H9 (cell line): ENCODE measurements at regions not wholly inside any gene's neighbourhood (a gene's known extent, or its start where the extent isn't known, plus 50 kb on each side); places are given as distances from the start of the nearest gene placed in this dataset.

ENCODE experiments used
- DNase-seq: peaks from one replicate; pipeline ENCODE4 v3.0.0-alpha.2; 2017
- H2AFZ ChIP-seq: one replicate; pipeline ENCODE4 v1.6.1; 2013; ENCODE audit warnings: mild to moderate bottlenecking, low read length, control low read depth, moderate library complexity
- H2AK5ac ChIP-seq: 2 replicates; pipeline ENCODE4 v1.6.1; 2013; ENCODE audit warnings: low read length, control low read depth, mixed read lengths; ENCODE audit not compliant: insufficient read length
- H2BK120ac ChIP-seq: one replicate; pipeline ENCODE4 v1.6.1; 2013; ENCODE audit warnings: low read depth, mild to moderate bottlenecking, low read length, control low read depth, inconsistent platforms; ENCODE audit not compliant: poor library complexity, severe bottlenecking
- H2BK12ac ChIP-seq: 2 replicates; pipeline ENCODE4 v1.6.1; 2013; ENCODE audit warnings: low read length, control low read depth, mixed read lengths, low read depth; ENCODE audit not compliant: insufficient read length
- H2BK15ac ChIP-seq: 2 replicates; pipeline ENCODE4 v1.6.1; 2013; ENCODE audit warnings: low read depth, low read length, control low read depth
- H2BK20ac ChIP-seq: one replicate; pipeline ENCODE4 v1.6.1; 2013; ENCODE audit warnings: low read depth, mild to moderate bottlenecking, low read length, control low read depth, inconsistent platforms; ENCODE audit not compliant: poor library complexity, severe bottlenecking
- H2BK5ac ChIP-seq: 2 replicates; pipeline ENCODE4 v1.6.1; 2013; ENCODE audit warnings: low read length, control low read depth, mixed read lengths; ENCODE audit not compliant: insufficient read length
- H3K14ac ChIP-seq: 2 replicates; pipeline ENCODE4 v1.6.1; 2013; ENCODE audit warnings: low read length, control low read depth; ENCODE audit not compliant: insufficient read depth
- H3K18ac ChIP-seq: 2 replicates; pipeline ENCODE4 v1.6.1; 2013; ENCODE audit warnings: low read depth, mild to moderate bottlenecking, mixed read lengths, low read length, control low read depth; ENCODE audit not compliant: insufficient read length
- H3K23ac ChIP-seq: 2 replicates; pipeline ENCODE4 v1.6.1; 2013; ENCODE audit warnings: low read length, control low read depth, mixed read lengths, low read depth; ENCODE audit not compliant: insufficient read length
- H3K23me2 ChIP-seq: 2 replicates; pipeline ENCODE4 v1.6.1; 2013; ENCODE audit warnings: low read depth, mild to moderate bottlenecking, mixed read lengths, low read length, control low read depth; ENCODE audit not compliant: insufficient read length, poor library complexity, severe bottlenecking
- H3K27ac ChIP-seq: 2 replicates; pipeline ENCODE4 v1.5.1; 2013; ENCODE audit warnings: low read length, control low read depth, mixed read lengths, low read depth; ENCODE audit not compliant: insufficient read length
- H3K27me3 ChIP-seq: 2 replicates; pipeline ENCODE4 v1.6.1; 2013; ENCODE audit warnings: low read length, control low read depth, inconsistent platforms; ENCODE audit not compliant: insufficient read depth
- H3K4ac ChIP-seq: 2 replicates; pipeline ENCODE4 v1.6.1; 2013; ENCODE audit warnings: low read depth, mild to moderate bottlenecking, control low read depth, inconsistent platforms, low read length, moderate library complexity
- H3K4me1 ChIP-seq: 2 replicates; pipeline ENCODE4 v1.6.1; 2013; ENCODE audit warnings: low read length, control low read depth, inconsistent platforms; ENCODE audit not compliant: insufficient read depth
- H3K4me2 ChIP-seq: 2 replicates; pipeline ENCODE4 v1.6.1; 2013; ENCODE audit warnings: low read length, control low read depth, mixed read lengths; ENCODE audit not compliant: insufficient read length, insufficient read depth
- H3K56ac ChIP-seq: 2 replicates; pipeline ENCODE4 v1.6.1; 2013; ENCODE audit warnings: low read depth, mild to moderate bottlenecking, mixed read lengths, low read length, control low read depth; ENCODE audit not compliant: insufficient read length
- H3K79me1 ChIP-seq: 2 replicates; pipeline ENCODE4 v1.6.1; 2013; ENCODE audit warnings: low read depth, mild to moderate bottlenecking, moderate library complexity, low read length, control low read depth, inconsistent platforms; ENCODE audit not compliant: insufficient read depth, poor library complexity, severe bottlenecking
- H3K79me2 ChIP-seq: 2 replicates; pipeline ENCODE4 v1.6.1; 2013; ENCODE audit warnings: low read length, control low read depth, inconsistent platforms; ENCODE audit not compliant: insufficient read depth
- H3K9ac ChIP-seq: 2 replicates; pipeline ENCODE4 v1.6.1; 2013; ENCODE audit warnings: low read length, control low read depth, mixed read lengths; ENCODE audit not compliant: insufficient read length; ENCODE audit errors: extremely low read depth
- H3K9me3 ChIP-seq: one replicate; pipeline ENCODE4 v1.6.1; 2013; ENCODE audit warnings: low read depth, low read length, inconsistent platforms; ENCODE audit not compliant: control insufficient read depth
- H3T11ph ChIP-seq: one replicate; pipeline ENCODE4 v1.6.1; 2013; ENCODE audit warnings: mild to moderate bottlenecking, low read length, control low read depth, inconsistent platforms
- H4K20me1 ChIP-seq: one replicate; pipeline ENCODE4 v1.6.1; 2013; ENCODE audit not compliant: control insufficient read depth, insufficient read length, insufficient read depth
- H4K5ac ChIP-seq: 2 replicates; pipeline ENCODE4 v1.6.1; 2013; ENCODE audit warnings: low read depth, mild to moderate bottlenecking, mixed read lengths, low read length, control low read depth; ENCODE audit not compliant: insufficient read length
- H4K8ac ChIP-seq: replicated peaks from 2 replicates; pipeline ENCODE4 v1.6.1; 2013; ENCODE audit warnings: low read length, control low read depth, mixed read lengths, low read depth; ENCODE audit not compliant: insufficient read length
- H4K91ac ChIP-seq: 2 replicates; pipeline ENCODE4 v1.6.1; 2013; ENCODE audit warnings: low read depth, mild to moderate bottlenecking, moderate library complexity, mixed read lengths, low read length, control low read depth; ENCODE audit not compliant: insufficient read length
- H3K27ac Mint-ChIP-seq, 3 experiments: 2 replicates in 2 of 3; 3 replicates in 1 of 3; pipeline ENCODE4 v1.8.0; 2020 to 2021; ENCODE audit warnings: mixed read lengths in 3 of 3, mild to moderate bottlenecking in 1 of 3, moderate library complexity in 1 of 3
- H3K27me3 Mint-ChIP-seq: 2 replicates; pipeline ENCODE4 v1.8.0; 2021; ENCODE audit warnings: low read depth, mild to moderate bottlenecking, moderate library complexity, mixed read lengths
- H3K36me3 Mint-ChIP-seq, 3 experiments: 2 replicates in 2 of 3; 3 replicates in 1 of 3; pipeline ENCODE4 v1.8.0; 2020 to 2021; ENCODE audit warnings: low read depth in 3 of 3, mixed read lengths in 3 of 3; ENCODE audit not compliant: insufficient read depth in 1 of 3
- H3K4me1 Mint-ChIP-seq, 2 experiments: 2 replicates each; pipeline ENCODE4 v1.8.0; 2020; ENCODE audit warnings: mixed read lengths in 2 of 2
- H3K4me3 Mint-ChIP-seq, 2 experiments: 2 replicates in 1 of 2; 3 replicates in 1 of 2; pipeline ENCODE4 v1.8.0; 2020 to 2021; ENCODE audit warnings: mild to moderate bottlenecking in 2 of 2, mixed read lengths in 2 of 2, moderate library complexity in 1 of 2
- H3K9me3 Mint-ChIP-seq, 2 experiments: 2 replicates in 1 of 2; 3 replicates in 1 of 2; pipeline ENCODE4 v1.8.0; 2020; ENCODE audit warnings: mild to moderate bottlenecking in 2 of 2, mixed read lengths in 2 of 2, moderate library complexity in 1 of 2
- CTCF ChIP-seq: fragments of 200-600 bp; sonication (generic); conservative IDR thresholded peaks from 3 replicates; pipeline ENCODE4 v1.8.0; 2021; ENCODE audit warnings: antibody characterized with exemption, mild to moderate bottlenecking
- WGBS: extraction: QIAGEN DNeasy Blood & Tissue Kit; methylation state at CpG from one replicate; pipeline ENCODE4 v1.1.7; 2013; ENCODE audit warnings: missing lambda C conversion rate, low lambda C conversion rate, mixed read lengths; ENCODE audit not compliant: insufficient read length; ENCODE audit errors: extremely low coverage; 5-methylcytosine and 5-hydroxymethylcytosine counted together

GRCh38 chr10:9656996-9657395 lies 1360.7 kb upstream of the CELF2 start:
- no peak overlapping the region for H2BK5ac ChIP-seq
- DNase-seq: no peak
- no peaks in the 10 kb centered on the region for H3K4me1 Mint-ChIP-seq
- H3K18ac ChIP-seq: no peak overlapping the region
- no peaks in the 10 kb centered on the region for H3K79me1 ChIP-seq
- H2BK20ac ChIP-seq: no peak overlapping the region
- no peak overlapping the region for H3K27ac Mint-ChIP-seq
- no peak overlapping the region for H4K5ac ChIP-seq
- no peak overlapping the region for H3K27ac ChIP-seq
- H3K4me3 Mint-ChIP-seq: no peak overlapping the region
- H3K23ac ChIP-seq: no peak overlapping the region
- no peak overlapping the region for H3K9ac ChIP-seq
- H4K8ac ChIP-seq: no peak overlapping the region
- H3K56ac ChIP-seq: no peak overlapping the region
- WGBS: no CpG with 5 or more reads among the region's 1 CpG
- no peaks in the 10 kb centered on the region for H3K9me3 ChIP-seq
- H3K4ac ChIP-seq: no peak overlapping the region
- H4K91ac ChIP-seq: no peak overlapping the region
- H3K9me3 Mint-ChIP-seq: peaks cover 9 to 13% of the 10 kb centered on the region in 2 experiments
- H3K14ac ChIP-seq: no peak overlapping the region
- no peaks in the 10 kb centered on the region for H3K27me3 Mint-ChIP-seq
- H3K27me3 ChIP-seq: no peaks in the 10 kb centered on the region
- no peak for TF ChIP-seq CTCF
- no peak overlapping the region for H3T11ph ChIP-seq
- peaks cover 0 to 13% (median 0%) of the 10 kb centered on the region in 3 experiments; a peak in 2 of 7 replicates for H3K36me3 Mint-ChIP-seq
- H2AK5ac ChIP-seq: no peak overlapping the region
- H2BK120ac ChIP-seq: no peak overlapping the region
- H4K20me1 ChIP-seq: no peaks in the 10 kb centered on the region
- no peak overlapping the region for H3K4me2 ChIP-seq
- no peak overlapping the region for H2AFZ ChIP-seq
- no peak overlapping the region for H2BK12ac ChIP-seq
- no peaks in the 10 kb centered on the region for H3K23me2 ChIP-seq
- H3K79me2 ChIP-seq: no peaks in the 10 kb centered on the region
- H2BK15ac ChIP-seq: no peak overlapping the region
- no peaks in the 10 kb centered on the region for H3K4me1 ChIP-seq
